Natural killer cell (primary cell): ENCODE measurements at regions not wholly inside any gene's neighbourhood (a gene's known extent, or its start where the extent isn't known, plus 50 kb on each side); places are given as distances from the start of the nearest gene placed in this dataset.

Experiments used
- ATAC-seq, 3 donors: fragments of 150-1000 bp in 2 of 3; fragments of 200-7000 bp in 1 of 3; cut with Tn5 transposase; 1 replicate in 1 of 3; 2 replicates in 2 of 3; pipeline ENCODE4 v1.10.0; 2021; ENCODE audit warnings: mild to moderate bottlenecking in 2 of 3, moderate library complexity in 2 of 3
- DNase-seq, 2 donors: peaks; one replicate each; pipeline versions ENCODE4 v3.0.0 to v3.0.0-alpha.2; 2013 to 2021; ENCODE audit warnings: mixed read lengths in 1 of 2
- H3K27ac ChIP-seq: one replicate; pipeline ENCODE4 v1.5.1; 2013; ENCODE audit warnings: mild to moderate bottlenecking, low read length
- H3K27me3 ChIP-seq: one replicate; pipeline ENCODE4 v1.6.1; 2013; ENCODE audit warnings: low read length; ENCODE audit not compliant: control insufficient read depth, insufficient read depth
- H3K36me3 ChIP-seq: one replicate; pipeline ENCODE4 v1.6.1; 2013; ENCODE audit warnings: low read length; ENCODE audit not compliant: control insufficient read depth, insufficient read depth
- H3K4me1 ChIP-seq: one replicate; pipeline ENCODE4 v1.6.1; 2013; ENCODE audit warnings: low read length; ENCODE audit not compliant: control insufficient read depth, insufficient read depth
- H3K4me3 ChIP-seq: one replicate; pipeline ENCODE4 v1.5.1; 2013; ENCODE audit warnings: low read length
- H3K9me3 ChIP-seq: one replicate; pipeline ENCODE4 v1.6.1; 2013; ENCODE audit warnings: low read length; ENCODE audit not compliant: control insufficient read depth, insufficient read depth
- H3K27ac Mint-ChIP-seq, 2 donors: one replicate each; pipeline ENCODE4 v1.8.0; 2022; ENCODE audit warnings: mild to moderate bottlenecking in 2 of 2, mixed read lengths in 2 of 2, moderate library complexity in 1 of 2
- H3K27me3 Mint-ChIP-seq, 2 donors: one replicate each; pipeline ENCODE4 v1.8.0; 2022; ENCODE audit warnings: low read depth in 2 of 2, mixed read lengths in 2 of 2
- H3K36me3 Mint-ChIP-seq: one replicate; pipeline ENCODE4 v1.8.0; 2022; ENCODE audit warnings: mixed read lengths
- H3K4me1 Mint-ChIP-seq, 2 donors: one replicate each; pipeline ENCODE4 v1.8.0; 2022; ENCODE audit warnings: mixed read lengths in 2 of 2
- H3K4me3 Mint-ChIP-seq: one replicate; pipeline ENCODE4 v1.8.0; 2022; ENCODE audit warnings: mild to moderate bottlenecking, moderate library complexity, mixed read lengths
- H3K9me3 Mint-ChIP-seq, 2 donors: one replicate each; pipeline ENCODE4 v1.8.0; 2022; ENCODE audit warnings: mixed read lengths in 2 of 2
- CTCF ChIP-seq: fragments of 200-600 bp; IDR thresholded peaks from one replicate; pipeline ENCODE4 v1.8.0; 2022; ENCODE audit warnings: antibody characterized with exemption
- WGBS: methylation state at CpG from one replicate; pipeline ENCODE4 v1.1.7; 2013; ENCODE audit warnings: missing lambda C conversion rate; ENCODE audit not compliant: insufficient coverage; 5-methylcytosine and 5-hydroxymethylcytosine counted together
- intact Hi-C: fragments of 100-400 bp; cut with micrococcal nuclease; formaldehyde crosslinking; loops from one replicate; pipeline ENCODE4 v1.14.2; 2022

- H3K27me3 Mint-ChIP-seq, result no peaks in the 10 kb centered on the region
- H3K4me3 Mint-ChIP-seq, result no peak overlapping the region
- H3K9me3 Mint-ChIP-seq, result peaks cover 13 to 17% of the 10 kb centered on the region in 2 donors
- Histone ChIP-seq H3K4me1 (no peaks in the 10 kb centered on the region), H3K4me3 (no peak overlapping the region), H3K27ac (no peak overlapping the region), H3K9me3 (peaks cover 5% of the 10 kb centered on the region), H3K27me3 (no peaks in the 10 kb centered on the region), H3K36me3 (no peaks in the 10 kb centered on the region)
- no peak for TF ChIP-seq CTCF
- DNase-seq, result no peak
- H3K36me3 Mint-ChIP-seq, result peaks cover 3% of the 10 kb centered on the region
- intact Hi-C loops, result no loop called here
- no peak for ATAC-seq
- no peaks in the 10 kb centered on the region for H3K4me1 Mint-ChIP-seq
- WGBS, result 64% methylated on average over 1 of the region's 1 CpG
- H3K27ac Mint-ChIP-seq, result no peak overlapping the region
These were observed 1494.7 kb downstream of the CDH8 start for GRCh38 chr16:60541535-60541934.

DNA sequence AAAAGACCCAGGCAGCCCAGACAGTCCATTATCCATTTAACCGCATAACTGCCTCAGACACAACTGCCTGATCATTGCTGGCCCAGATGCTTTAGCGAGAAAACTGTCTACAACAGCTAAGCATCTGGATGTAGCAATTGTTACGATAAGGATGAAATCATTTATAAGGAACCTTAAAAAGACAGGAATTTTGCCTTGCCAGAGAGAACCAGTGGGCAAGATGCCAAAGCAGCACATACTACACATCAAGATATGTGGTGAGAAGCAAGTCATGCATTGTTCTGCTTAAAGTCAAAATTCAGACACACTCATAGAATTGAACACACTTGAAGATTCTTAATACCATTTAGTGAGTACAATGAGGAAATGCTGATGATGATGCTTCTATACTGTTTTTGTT, 1525.3 kb downstream of the CDH8 start:
- DNase-seq (no peak), ATAC-seq (no peak)
- no peaks in the 10 kb centered on the region for H3K27me3 Mint-ChIP-seq
- peaks cover 4 to 5% of the 10 kb centered on the region in 2 donors for H3K9me3 Mint-ChIP-seq
- no peak overlapping the region for H3K4me3 Mint-ChIP-seq
- Histone ChIP-seq H3K36me3 (no peaks in the 10 kb centered on the region), H3K27ac (no peak overlapping the region), H3K4me1 (no peaks in the 10 kb centered on the region), H3K4me3 (no peak overlapping the region), H3K9me3 (peaks cover 3% of the 10 kb centered on the region), H3K27me3 (no peaks in the 10 kb centered on the region)
- WGBS, result 95% methylated on average over 3 of the region's 3 CpGs
- no peaks in the 10 kb centered on the region for H3K4me1 Mint-ChIP-seq
- no peak overlapping the region for H3K27ac Mint-ChIP-seq
- TF ChIP-seq CTCF, result no peak
- peaks cover 7% of the 10 kb centered on the region for H3K36me3 Mint-ChIP-seq
- intact Hi-C loops, result no loop called here

DNA sequence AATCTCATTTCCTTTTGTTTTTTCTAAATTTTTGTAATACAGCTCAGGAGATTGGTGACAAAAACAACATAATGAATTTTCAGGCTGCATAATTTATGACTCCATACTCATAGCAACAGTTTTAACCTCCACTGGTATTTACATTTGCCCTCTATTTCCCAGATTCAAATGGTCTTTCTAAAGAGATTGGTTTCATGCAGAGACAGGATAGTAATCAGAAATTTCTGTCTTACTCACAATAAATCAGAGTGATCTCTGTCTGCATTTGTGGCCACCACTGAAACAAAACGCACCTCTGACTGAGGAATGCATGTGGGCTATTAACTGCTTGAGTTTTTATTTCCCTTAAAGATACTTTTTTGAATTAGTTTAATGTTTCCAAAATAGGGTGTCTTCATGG, 1526.0 kb downstream of the CDH8 start:
- no peak overlapping the region for H3K27ac Mint-ChIP-seq
- Histone ChIP-seq H3K27me3 (no peaks in the 10 kb centered on the region), H3K9me3 (no peaks in the 10 kb centered on the region), H3K4me3 (no peak overlapping the region), H3K4me1 (no peaks in the 10 kb centered on the region), H3K27ac (no peak overlapping the region), H3K36me3 (no peaks in the 10 kb centered on the region)
- peaks cover 7% of the 10 kb centered on the region for H3K36me3 Mint-ChIP-seq
- no peaks in the 10 kb centered on the region for H3K27me3 Mint-ChIP-seq
- no CpG with 5 or more reads among the region's 1 CpG for WGBS
- TF ChIP-seq CTCF, result no peak
- DNase-seq (no peak), ATAC-seq (no peak)
- H3K4me1 Mint-ChIP-seq, result no peaks in the 10 kb centered on the region
- H3K9me3 Mint-ChIP-seq, result peaks cover 4 to 5% of the 10 kb centered on the region in 2 donors
- no peak overlapping the region for H3K4me3 Mint-ChIP-seq
- intact Hi-C loops, result no loop called here

DNA sequence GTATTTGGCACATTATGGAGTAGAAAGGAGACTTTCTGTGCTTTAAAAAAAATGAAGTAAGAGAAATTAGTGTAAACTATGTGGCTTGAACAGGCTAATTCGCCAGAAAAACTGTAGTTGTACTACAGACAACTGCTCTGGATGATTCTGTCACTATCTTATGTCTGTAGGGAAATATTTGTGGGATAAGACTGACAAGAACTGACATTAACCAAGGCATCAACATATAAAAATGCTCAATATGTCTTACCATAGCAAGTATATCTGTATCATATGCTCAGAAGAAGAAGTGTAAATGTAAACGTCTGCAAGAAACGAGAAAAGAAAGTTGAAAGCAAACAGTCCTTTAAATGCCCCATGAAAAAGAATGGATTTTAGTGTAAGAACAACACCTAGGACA, 1545.0 kb downstream of the CDH8 start:
- Mint-ChIP-seq H3K9me3 (peaks cover 14 to 16% of the 10 kb centered on the region in 2 donors), H3K4me1 (no peaks in the 10 kb centered on the region), H3K27ac (no peak overlapping the region), H3K27me3 (no peaks in the 10 kb centered on the region), H3K4me3 (no peak overlapping the region), H3K36me3 (no peaks in the 10 kb centered on the region)
- Histone ChIP-seq H3K27ac (no peak overlapping the region), H3K27me3 (no peaks in the 10 kb centered on the region), H3K9me3 (no peaks in the 10 kb centered on the region), H3K4me1 (no peaks in the 10 kb centered on the region), H3K36me3 (no peaks in the 10 kb centered on the region), H3K4me3 (no peak overlapping the region)
- WGBS, result 76% methylated on average over 3 of the region's 3 CpGs
- intact Hi-C loops, result no loop called here
- ATAC-seq (no peak), DNase-seq (no peak)
- no peak for TF ChIP-seq CTCF
